SK-N-SH (cell line): ENCODE measurements at regions not wholly inside any gene's neighbourhood (a gene's known extent, or its start where the extent isn't known, plus 50 kb on each side); places are given as distances from the start of the nearest gene placed in this dataset.

Experiments
- CTCF ChIP-seq: fragments of 200-600 bp; sonication (generic); IDR thresholded peaks from 2 replicates; pipeline ENCODE4 v1.6.1; 2017; ENCODE audit warnings: antibody characterized with exemption, mild to moderate bottlenecking, moderate library complexity
- EP300 ChIP-seq, 2 experiments: IDR thresholded peaks; 2 replicates each; pipeline versions ENCODE4 v1.4.0 to v1.6.1; 2012; ENCODE audit warnings: borderline replicate concordance in 1 of 2, low read depth in 1 of 2, low read length in 1 of 2
- FOXM1 ChIP-seq: IDR thresholded peaks from 2 replicates; pipeline ENCODE4 v1.4.0; 2012; ENCODE audit warnings: low read depth, mild to moderate bottlenecking
- JUND ChIP-seq: IDR thresholded peaks from 2 replicates; pipeline ENCODE4 v1.4.0; 2012
- MEF2A ChIP-seq: IDR thresholded peaks from 2 replicates; pipeline ENCODE4 v1.4.0; 2012; ENCODE audit warnings: low read depth, borderline replicate concordance
- MXI1 ChIP-seq: IDR thresholded peaks from 2 replicates; pipeline ENCODE4 v1.6.1; 2012; ENCODE audit warnings: mild to moderate bottlenecking, low read depth, low read length, improper control_type of control experiment
- POLR2AphosphoS5 ChIP-seq: IDR thresholded peaks from 2 replicates; pipeline ENCODE4 v1.6.1; 2012; ENCODE audit warnings: low read depth, low read length
- SIN3A ChIP-seq: IDR thresholded peaks from 2 replicates; pipeline ENCODE4 v1.6.1; 2012; ENCODE audit warnings: low read depth, mild to moderate bottlenecking, low read length, moderate library complexity, borderline replicate concordance
- TAF1 ChIP-seq: IDR thresholded peaks from 2 replicates; pipeline ENCODE4 v1.6.1; 2012; ENCODE audit warnings: low read depth, mild to moderate bottlenecking, low read length, moderate library complexity, borderline replicate concordance
- TEAD4 ChIP-seq: IDR thresholded peaks from 2 replicates; pipeline ENCODE4 v1.4.0; 2012; ENCODE audit warnings: mild to moderate bottlenecking, borderline replicate concordance; ENCODE audit not compliant: insufficient read depth
- ZBTB33 ChIP-seq: IDR thresholded peaks from 2 replicates; pipeline ENCODE4 v1.4.0; 2012; ENCODE audit warnings: low read depth, borderline replicate concordance
- TF ChIP-seq, protein P1 (sequence below): IDR thresholded peaks from 2 replicates; pipeline ENCODE4 v1.4.0; 2012; ENCODE audit warnings: low read depth
- TF ChIP-seq, protein P2 (sequence below): IDR thresholded peaks from 2 replicates; pipeline ENCODE4 v1.4.0; 2012; ENCODE audit warnings: low read depth, borderline replicate concordance

DNA sequence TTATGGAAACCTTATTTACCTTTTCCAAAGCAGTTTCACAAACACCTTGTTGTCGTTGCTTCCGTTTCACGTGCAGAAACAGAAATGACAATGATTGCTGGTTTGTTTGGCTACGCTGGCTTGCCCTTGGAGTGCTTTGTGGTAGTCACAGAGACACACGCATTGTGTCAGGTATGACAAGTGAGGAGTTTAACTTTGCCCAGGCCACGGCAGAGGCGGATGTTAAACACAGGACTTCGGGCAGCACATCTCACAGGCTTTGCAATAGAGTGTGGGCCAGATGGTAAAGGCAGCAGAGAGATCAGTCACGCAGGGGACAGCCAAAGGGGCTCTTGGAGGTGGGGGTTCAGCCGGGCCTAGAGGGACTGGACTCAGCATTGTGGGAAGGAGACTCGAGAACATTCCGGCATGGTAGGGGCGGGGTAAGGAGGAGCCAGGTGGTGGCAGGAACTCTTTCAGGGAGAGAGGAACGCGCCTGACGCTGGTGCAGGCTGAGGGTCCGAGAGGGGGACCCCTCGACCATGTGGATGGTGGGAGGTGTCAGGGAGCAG, 59.8 kb upstream of the KCNA1 start:
- TF ChIP-seq EP300 (IDR thresholded peaks at IDR 0.05; ENCODE audit: borderline replicate concordance in 1 of 2, low read depth in 1 of 2, low read length in 1 of 2) (no peak), JUND (no peak), FOXM1 (no peak), MEF2A (no peak), SIN3A (no peak), TAF1 (no peak), CTCF (no peak), ZBTB33 (no peak), POLR2AphosphoS5 (no peak), TEAD4 (no peak), MXI1 (no peak)
- TF ChIP-seq, protein P1, sequence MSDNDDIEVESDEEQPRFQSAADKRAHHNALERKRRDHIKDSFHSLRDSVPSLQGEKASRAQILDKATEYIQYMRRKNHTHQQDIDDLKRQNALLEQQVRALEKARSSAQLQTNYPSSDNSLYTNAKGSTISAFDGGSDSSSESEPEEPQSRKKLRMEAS, result no peak
- TF ChIP-seq, protein P2, sequence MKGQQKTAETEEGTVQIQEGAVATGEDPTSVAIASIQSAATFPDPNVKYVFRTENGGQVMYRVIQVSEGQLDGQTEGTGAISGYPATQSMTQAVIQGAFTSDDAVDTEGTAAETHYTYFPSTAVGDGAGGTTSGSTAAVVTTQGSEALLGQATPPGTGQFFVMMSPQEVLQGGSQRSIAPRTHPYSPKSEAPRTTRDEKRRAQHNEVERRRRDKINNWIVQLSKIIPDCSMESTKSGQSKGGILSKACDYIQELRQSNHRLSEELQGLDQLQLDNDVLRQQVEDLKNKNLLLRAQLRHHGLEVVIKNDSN, result no peak
